HEK293T (cell line): ENCODE measurements at regions not wholly inside any gene's neighbourhood (a gene's known extent, or its start where the extent isn't known, plus 50 kb on each side); places are given as distances from the start of the nearest gene placed in this dataset.

Source experiments
- L3MBTL2 ChIP-seq: fragments of 450-650 bp; conservative IDR thresholded peaks from 2 replicates; pipeline ENCODE4 v1.6.1; 2016; ENCODE audit warnings: mild to moderate bottlenecking
- SP1 ChIP-seq: fragments of 450-650 bp; IDR thresholded peaks from 2 replicates; pipeline ENCODE4 v1.6.1; 2017

DNA sequence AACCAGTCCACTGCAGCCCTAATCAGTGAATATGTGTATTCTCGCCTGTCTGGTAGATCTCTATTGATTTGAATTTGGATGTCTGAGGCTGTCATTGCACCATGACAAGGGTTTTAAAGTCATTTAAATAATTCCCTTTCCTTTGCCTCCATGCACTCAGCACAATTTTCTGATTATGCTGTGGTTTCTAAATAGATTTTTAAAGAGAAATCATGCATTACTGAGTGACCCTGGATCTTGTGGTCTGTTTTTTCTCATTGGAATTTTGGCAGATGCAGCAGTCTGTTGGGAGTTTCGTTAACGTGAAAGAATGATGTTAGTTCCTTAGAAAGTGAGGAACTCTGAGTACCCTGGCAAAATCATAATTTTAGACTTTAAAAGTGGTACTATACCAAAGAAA, 396.0 kb downstream of the LRRC70 start:
- TF ChIP-seq SP1 = no peak
- TF ChIP-seq L3MBTL2 = no peak
